Cardiac fibroblast (primary cell): ENCODE measurements at regions not wholly inside any gene's neighbourhood (a gene's known extent, or its start where the extent isn't known, plus 50 kb on each side); places are given as distances from the start of the nearest gene placed in this dataset.
A peak's percentile ranks its signal among the peaks of the same experiment; 100 is the strongest.

Experiments used
- DNase-seq, 2 donors: peaks; one replicate each; pipeline versions ENCODE4 v3.0.0 to v3.0.0-alpha.2; 2010; ENCODE audit warnings: low read depth in 2 of 2
- H3K4me3 ChIP-seq, 2 donors: replicated peaks in 1 of 2; 1 replicate in 1 of 2; 2 replicates in 1 of 2; pipeline ENCODE4 v1.5.1; 2011; ENCODE audit warnings: low read depth in 2 of 2, low read length in 2 of 2, mild to moderate bottlenecking in 2 of 2, moderate library complexity in 1 of 2
- TF ChIP-seq, protein P1 (sequence below): IDR thresholded peaks from one replicate; pipeline ENCODE4 v1.5.1; 2011; ENCODE audit warnings: low read depth, mild to moderate bottlenecking, low read length, inconsistent platforms

DNA sequence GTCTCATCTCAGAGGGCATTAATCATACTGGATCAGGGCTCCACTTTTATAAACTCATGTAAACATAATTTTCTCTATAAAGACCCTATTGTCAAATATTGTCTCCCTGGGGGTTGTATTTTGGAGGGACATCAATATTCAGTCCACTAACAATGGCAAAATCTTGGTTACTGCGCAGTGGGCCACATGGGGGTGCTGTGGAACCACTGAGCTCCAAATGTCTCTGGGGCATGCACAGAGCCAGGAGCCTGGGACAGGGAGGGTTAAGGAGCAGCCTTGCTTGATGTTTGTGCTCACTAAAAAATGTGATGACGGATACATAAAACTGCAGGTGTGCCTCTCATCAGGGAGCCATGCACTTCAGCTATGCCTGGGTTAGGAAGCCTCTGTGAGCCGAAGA lies 62.1 kb upstream of the PRSS58 start:
- no peak for DNase-seq
- H3K4me3 ChIP-seq, result no peak overlapping the region
- TF ChIP-seq, protein P1, sequence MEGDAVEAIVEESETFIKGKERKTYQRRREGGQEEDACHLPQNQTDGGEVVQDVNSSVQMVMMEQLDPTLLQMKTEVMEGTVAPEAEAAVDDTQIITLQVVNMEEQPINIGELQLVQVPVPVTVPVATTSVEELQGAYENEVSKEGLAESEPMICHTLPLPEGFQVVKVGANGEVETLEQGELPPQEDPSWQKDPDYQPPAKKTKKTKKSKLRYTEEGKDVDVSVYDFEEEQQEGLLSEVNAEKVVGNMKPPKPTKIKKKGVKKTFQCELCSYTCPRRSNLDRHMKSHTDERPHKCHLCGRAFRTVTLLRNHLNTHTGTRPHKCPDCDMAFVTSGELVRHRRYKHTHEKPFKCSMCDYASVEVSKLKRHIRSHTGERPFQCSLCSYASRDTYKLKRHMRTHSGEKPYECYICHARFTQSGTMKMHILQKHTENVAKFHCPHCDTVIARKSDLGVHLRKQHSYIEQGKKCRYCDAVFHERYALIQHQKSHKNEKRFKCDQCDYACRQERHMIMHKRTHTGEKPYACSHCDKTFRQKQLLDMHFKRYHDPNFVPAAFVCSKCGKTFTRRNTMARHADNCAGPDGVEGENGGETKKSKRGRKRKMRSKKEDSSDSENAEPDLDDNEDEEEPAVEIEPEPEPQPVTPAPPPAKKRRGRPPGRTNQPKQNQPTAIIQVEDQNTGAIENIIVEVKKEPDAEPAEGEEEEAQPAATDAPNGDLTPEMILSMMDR, result peak; percentile 26

DNA sequence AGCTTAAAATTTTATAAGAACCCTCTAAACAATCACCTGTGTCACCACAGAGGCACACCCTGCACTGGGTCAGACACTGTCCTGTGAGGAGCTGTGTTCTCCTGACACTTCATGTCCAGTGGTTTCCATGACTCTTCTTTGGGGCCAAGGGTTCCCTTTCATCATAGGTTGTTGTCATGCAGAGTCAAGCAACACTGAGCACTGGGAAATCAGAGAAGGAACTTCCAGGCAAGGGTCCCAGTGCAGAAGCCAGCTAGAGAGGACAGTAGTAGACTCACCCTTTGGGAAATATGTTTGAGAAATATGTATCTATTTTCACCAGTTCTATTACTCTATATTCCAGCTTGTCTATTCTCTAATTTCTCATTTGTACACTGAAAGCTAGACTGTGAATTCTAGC lies 56.4 kb upstream of the PRSS58 start:
- H3K4me3 ChIP-seq, result no peak overlapping the region
- no peak for DNase-seq
- TF ChIP-seq, protein P1, result no peak

- DNase-seq, result no peak
- H3K4me3 ChIP-seq, result no peak overlapping the region
Observed at GRCh38 chr7:142313528-142313927, 55.7 kb upstream of the PRSS58 start.

GRCh38 chr7:142311876-142312275 lies 54.0 kb upstream of the PRSS58 start:
- DNase-seq, result no peak
- H3K4me3 ChIP-seq, result no peak overlapping the region
- TF ChIP-seq, protein P1, result no peak

More at GRCh38 chr7:142313528-142313927, 55.7 kb upstream of the PRSS58 start:
- TF ChIP-seq, protein P1, result no peak

- no peak overlapping the region for H3K4me3 ChIP-seq
- TF ChIP-seq, protein P1, result no peak
- DNase-seq, result no peak
Observed at GRCh38 chr7:142308918-142309317, 51.1 kb upstream of the PRSS58 start.

DNA sequence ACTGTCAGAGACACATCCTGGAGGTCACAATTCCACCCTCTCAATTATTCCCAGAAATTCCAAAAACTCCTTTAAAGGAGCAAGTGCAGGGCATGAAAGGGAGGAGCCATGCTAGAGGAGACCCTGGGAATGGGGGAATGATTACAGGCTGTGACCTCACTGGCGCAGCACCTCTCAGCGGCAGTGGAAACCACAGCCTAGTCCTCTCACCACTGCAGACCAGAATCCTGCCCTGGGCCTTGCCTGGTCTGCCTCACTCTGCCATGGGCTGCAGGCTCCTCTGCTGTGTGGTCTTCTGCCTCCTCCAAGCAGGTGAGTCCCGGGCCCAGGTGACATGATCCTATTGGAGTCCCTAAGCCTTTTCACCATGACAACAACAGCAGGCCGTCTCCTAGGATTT lies 50.5 kb upstream of the PRSS58 start:
- TF ChIP-seq, protein P1, result no peak
- no peak overlapping the region for H3K4me3 ChIP-seq
- no peak for DNase-seq
